NCI-H1417 treated with DMSO at 0.1 percent for 48 hours (cell line): ENCODE measurements at regions not wholly inside any gene's neighbourhood (a gene's known extent, or its start where the extent isn't known, plus 50 kb on each side); places are given as distances from the start of the nearest gene placed in this dataset.
"Not testable (repeated sequence)": the region's sequence is repeated elsewhere in the genome, so short reads cannot be mapped to it uniquely, and the experiment has no call there.

Experiments used
- DNase-seq: peaks from one replicate; lab custom pipeline; 2025; lab: John Stamatoyannopoulos, UW

DNA sequence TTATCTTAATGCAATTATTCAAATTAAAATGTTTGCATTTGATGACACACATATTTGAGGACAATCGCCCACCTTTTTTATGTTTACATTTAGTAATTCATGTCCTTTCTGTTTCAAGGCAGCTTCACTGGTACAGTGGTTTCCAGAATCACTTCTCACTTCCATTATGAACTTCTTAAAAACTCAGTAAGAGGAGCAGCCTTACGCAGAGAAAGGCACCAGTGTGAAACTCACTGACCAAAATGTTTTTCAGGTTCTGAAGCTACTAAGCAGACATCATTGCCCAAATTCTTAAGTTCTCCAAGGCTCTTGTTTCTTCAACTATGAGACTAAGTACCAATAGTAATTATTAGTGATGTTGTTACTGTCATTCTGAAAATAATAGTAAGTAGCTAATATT, 353.1 kb upstream of the CXADR start:
- no peak for DNase-seq

DNA sequence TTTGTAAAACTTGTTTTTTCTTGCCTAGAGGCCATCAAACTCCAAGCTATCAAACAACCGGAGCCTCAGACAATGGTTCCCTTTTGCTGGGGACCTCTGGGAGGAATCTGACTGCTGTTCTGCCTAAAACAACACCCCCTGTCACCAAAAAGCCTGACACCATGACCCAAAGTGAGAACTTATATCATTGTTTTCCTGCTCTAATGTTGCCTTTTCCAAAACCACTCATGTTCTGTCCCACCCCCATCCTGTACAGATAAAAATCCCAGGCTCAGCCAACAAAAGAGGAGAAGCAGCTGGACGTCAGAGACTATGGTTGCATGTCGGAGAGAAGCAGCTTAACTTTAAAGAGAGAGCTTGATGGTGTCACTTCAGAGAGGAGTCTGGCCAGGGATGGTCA, 327.2 kb upstream of the CXADR start:
- DNase-seq = no peak

DNA sequence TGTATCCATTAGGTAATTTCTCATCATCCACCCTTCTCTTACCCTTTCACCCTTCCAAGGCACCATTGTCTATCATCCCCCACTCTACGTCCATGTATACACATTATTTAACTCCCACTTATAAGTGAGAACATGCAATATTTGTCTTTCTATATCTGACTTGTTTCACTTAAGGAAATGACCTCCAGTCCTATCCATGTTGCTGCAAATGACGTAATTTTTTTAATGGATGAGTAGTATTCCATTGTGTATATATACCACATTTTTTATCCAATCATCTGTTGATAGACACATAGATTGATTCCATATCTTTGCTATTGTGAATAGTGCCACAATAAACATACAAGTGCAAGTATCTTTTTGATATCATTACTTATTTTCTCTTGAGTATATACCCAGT, 322.9 kb upstream of the CXADR start:
- DNase-seq = no peak

DNA sequence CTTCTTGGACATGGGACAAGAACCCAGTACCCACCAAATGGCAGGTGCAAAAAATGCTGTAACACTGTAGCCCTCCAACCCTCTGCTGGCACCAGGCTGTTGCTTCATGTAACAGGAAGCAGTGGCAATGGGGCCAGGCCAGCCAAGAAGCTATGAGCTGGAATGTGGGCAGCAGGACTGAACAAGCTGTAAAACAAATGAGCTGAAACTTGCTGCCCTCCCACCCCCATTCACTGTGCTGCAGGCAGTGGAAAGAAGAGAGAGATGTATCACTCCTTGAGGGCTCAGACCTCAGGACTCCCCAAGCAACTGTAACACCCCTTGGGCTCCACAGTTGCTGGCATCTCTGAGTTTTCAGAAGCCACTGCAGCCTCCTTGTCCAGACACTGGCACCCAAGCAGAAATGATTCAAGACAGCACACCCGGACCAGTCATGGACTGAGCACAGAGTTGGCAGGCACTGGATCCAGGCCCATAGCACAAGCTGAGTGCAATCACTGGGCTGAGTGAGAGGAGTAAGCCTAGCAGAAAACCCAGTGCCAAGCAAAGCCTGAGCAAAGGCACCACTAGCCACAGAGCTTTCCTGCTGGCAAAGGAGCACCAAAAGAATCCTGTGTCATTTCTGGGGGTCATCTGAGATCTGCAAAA, 321.4 kb upstream of the CXADR start:
- no peak for DNase-seq

DNA sequence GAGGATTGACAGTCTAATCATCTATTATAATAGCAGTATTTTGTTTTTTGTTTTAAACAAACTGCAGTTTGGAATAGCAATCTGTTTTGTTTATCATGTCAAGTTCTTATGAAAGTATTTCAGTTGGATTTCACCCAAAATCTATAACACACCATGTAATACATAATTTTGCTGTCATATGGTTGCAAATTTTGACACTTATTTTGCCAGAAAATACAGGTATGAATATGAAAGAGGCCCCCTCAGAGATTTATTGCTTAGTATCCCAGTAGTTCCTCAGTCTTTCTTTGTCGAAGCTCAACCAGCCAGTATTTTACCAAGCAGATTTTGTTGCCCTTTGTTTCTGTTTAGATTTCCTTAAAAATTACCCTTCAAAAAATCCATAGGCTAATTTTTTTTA, 317.5 kb upstream of the CXADR start:
- DNase-seq = no peak

DNA sequence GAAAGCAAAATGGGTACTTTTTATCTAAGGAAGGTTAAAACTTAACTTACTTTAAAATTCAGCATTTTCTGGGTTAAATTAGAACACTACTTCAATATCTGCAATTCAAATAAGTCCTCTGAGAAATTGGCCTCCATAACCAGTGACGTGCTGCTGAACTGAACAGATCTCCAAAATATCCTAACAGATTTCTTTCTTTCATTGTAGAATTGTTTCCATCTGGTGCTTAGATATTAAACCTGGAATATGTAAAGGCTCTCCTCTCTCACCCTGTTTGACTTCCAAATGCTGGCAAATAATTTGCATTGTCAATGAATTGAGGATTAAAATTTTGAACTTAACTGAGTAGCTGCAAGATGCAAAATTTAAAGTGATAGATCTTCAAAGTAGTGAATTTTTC, 316.9 kb upstream of the CXADR start:
- no peak for DNase-seq

DNA sequence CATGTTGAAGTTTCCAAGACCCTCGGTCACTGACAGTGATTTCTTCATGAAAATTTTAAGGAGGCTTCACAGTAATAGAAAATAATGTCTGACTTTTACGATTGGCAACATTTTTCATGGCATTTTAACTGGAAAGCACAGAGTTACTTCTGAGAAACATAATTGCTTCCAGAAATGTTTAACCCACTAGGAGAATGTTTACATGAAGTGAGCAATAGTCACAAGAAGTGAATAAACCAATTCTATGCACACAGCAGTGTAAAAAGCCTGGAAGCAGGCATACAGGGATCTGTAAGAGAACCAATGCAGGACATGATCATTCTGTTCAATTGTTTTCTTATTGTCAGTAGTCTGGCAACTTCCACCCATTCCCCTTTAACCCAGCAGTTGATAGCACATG, 316.2 kb upstream of the CXADR start:
- no peak for DNase-seq

DNA sequence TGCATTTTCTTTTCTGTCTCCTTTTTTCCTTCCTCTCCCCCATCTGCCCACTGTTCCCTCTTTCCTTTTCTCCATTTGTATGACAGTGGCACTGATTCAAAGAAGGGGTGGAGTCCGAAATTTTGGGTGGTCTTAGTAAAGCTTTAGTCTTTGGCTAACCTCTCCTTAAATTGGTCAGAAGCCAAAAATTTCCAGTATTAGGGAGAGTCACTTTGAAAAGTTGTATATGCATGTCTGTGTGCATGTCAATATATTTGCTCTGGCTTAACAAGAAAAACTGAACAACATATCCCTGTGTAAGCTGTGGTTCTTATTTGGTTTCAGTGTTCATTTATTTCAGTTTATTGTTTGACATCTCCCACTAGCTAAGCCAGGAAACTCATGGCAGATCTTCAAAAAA, 314.8 kb upstream of the CXADR start:
- DNase-seq = no peak

DNA sequence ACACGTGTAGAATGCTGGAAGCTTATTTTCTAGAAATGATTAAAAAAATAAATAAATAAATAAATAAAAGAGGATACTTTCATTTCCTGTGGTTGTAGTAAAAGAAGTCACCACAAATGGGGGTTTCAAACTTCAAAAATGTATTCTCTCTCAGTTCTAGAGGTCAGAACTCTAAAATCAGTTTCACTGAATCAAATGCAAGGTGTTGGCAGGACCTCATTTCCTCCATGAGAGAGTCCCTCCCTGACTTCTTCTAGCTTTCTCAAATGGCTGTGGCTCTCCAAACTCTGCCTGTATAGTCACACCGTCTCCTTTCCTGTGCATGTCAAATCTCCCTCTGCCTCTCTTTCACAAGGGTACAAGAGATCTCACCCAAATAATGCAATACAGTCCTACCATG, 312.6 kb upstream of the CXADR start:
- no peak for DNase-seq

DNA sequence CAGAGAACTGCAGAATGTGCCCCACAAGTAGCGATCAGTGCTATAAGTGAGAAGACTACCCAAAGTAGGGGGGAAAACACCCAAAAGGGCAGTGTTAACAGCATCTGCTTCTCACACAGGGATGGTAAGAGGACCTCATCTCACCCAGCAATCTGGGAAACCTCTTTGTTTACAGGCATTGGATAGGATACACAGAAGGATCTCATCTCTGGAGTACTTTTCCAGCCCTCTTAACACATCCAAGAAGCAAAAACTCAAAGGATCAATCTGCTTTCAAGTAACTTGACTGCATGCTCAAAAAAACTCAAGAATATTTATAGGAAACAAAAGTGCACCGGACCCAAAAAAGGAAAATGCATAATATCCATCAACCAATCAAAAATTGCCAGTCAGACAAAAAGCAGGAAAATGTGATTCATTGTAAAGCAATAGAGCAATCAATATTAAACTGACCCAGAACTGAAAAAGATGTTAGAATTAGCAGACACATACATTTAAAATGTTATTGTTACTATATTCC, 311.0 kb upstream of the CXADR start:
- DNase-seq = no peak

DNA sequence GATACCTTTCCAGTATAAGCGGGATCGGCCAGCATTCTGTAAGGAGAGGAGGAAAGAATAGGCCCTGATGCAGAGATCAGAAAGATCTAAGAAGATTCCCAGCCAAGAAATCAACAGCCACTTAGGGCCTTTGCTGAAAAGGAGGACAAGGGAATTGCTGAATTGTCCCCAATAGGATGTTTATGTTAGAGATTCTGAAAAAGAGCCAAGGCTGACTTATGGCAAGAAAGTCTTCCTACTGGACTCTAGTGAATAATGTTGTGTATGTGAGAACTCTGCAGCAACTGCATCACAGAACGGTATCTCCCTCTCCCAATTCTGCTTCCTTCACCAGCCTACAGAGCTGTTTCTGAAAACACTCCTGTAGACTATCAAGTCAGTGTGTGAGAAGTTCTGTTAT, 298.0 kb upstream of the CXADR start:
- no peak for DNase-seq

DNA sequence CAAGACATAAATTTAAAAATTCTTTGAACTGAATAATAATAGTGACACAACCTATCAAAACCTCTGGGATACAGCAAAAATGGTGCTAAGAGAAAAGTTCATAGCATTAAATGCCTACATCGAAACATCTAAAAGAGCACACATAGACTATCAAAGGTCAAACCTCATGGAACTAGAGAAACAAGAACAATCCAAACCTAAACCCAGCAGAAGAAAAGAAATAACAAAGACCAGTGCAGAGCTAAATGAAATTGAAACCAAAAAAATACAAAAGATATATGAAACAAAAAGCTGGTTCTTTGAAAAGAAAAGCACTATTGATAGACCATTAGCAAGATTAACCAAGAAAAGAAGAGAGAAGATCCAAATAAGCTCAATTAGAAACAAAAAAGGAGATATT, 293.8 kb upstream of the CXADR start:
- not testable (repeated sequence) for DNase-seq

DNA sequence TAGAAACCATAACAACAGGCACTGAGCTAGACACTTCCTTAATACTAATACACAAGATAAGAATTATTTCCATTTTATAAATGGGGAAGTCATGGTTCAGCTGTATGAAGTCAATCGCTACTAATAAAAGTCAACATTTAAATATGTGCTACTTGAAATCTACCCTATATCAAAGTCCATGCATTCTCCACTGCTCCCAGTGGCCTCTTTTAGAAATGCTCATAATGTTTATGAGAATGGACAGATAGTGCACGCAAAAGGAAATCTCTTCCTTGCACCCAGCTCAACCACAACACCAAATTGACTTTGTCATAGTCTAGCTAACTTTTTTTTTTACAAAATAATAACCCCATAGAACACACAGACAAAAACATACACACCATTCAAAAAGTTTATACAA, 281.7 kb upstream of the CXADR start:
- no peak for DNase-seq

DNA sequence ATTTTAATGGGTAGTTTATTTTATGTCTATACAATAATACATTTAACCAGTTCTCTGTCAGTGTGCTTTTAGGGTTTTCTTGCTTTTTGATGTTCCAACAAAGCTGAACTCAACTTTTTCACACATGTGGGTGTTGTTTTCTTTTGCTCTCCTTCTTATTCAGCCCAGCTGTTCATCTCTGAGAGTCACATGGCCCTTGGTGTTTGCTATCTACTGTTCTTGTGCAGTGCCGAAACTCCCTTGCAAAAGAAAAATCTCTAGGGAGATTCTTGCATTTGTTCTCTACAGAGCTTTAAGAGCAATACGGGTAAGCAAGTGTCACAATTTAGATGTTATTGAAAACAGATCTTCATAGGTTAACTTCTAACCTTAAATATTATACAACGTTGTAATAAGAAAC, 281.1 kb upstream of the CXADR start:
- DNase-seq = no peak

DNA sequence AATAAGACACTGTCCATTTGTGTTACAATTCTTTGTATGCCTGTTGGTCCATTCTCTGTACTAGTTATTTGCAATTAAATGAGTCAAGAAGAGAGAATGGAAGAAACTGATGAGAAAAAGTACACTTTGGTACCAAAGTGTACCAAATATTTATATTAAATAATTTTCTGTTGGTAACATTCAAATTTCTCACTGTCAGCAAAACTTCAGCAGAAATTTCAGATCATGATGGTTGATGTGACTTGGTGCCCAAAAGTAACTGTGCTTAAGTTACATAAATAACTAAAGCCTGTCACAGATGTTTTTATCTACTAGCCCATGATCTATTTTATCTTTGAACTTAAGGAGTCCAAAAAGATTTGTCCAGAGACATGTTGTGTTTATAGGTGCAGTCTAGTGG, 274.4 kb upstream of the CXADR start:
- no peak for DNase-seq

DNA sequence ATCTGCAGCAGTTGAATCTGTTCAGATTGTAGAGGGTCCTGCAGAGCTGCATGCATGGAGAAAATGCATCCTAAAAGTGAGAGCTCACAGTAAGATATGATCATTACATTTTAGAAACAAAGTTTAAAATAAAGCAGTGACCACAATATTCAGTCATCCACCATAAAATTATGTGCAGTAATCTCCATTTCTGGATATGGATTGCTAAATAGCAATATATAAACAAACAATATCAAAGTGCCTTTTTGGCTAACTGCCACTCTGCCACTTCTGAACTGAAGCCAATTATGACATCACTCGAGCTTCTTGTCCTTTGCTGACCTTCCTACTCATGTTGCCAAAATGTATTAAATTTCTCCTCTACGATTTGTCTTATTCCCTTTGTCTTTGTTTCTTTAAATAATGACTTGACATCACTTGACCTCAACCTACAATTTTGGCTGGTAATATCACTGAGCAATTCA, 262.0 kb upstream of the CXADR start:
- DNase-seq = peak; percentile 77

DNA sequence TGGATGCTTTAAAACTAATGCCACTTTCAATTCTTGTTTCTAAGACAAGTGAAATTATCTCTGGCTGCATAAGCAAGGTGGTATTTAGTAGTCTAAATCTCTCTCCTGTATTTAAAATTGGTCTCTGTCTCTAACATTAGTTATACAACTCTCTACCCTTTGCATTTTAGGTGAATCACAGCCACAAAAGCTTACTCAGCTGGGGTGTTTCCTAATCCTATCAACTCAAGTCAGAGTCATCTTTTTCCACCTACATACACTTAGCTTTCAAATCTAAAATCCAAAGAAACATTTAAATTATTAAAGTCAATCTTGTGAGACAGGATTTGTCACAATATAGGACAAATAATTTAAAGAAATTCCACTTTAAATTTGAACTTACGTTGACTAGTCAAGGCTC, 255.1 kb upstream of the CXADR start:
- no peak for DNase-seq

DNA sequence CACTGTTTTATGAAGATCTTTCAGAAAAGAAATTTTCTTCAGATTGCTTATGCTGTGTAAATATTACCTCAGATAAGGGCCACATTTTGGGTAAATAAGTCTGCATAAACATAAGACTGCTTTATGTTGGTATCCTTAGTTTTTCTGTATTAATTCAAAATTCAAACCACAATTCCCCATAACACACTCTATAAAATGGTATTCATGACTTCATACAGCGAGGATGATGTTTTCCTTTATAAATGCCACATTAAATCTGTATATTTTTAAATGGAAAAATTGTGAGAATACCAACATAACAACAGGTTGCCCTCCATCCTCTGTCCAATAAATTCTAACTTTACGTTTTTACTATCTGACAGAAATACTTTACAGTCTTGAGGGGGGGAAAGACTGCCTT, 248.7 kb upstream of the CXADR start:
- DNase-seq = no peak

DNA sequence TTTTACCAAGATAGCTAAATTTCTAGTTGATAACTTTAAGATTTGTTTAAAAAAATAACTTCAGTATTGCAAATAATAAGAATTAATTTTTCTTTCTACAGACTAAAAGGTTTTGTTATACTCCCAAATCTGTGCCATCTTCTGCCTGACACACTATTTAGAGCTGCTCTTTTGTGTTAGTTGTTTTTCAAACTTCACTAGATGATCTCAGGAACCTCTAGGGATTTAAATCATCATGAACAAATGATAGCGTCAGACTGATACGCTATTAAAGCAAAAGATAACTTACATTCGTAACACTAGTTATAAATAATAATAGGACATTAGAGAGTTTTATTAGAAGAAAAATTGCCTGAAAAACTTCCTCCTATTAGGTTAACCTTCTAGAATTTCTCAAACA, 243.1 kb upstream of the CXADR start:
- no peak for DNase-seq

DNA sequence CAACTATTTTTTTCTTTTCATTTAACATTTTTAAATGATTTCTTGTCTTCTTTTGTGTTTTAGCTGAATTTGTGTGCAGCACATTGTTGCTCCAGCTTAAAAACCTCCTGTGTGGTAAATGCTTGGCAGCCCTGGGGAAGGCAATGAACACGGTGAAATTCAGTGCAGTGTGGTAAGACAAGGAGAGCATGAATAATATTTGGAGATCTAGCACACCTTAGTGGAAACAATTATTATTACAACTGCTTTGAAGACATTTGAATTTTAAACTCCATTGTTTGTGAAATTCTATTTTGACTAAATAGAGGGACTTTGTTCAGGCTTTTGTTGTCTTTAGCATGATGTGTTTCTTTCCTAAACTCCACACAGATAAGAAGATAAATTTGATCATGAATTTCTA, 242.6 kb upstream of the CXADR start:
- peak; percentile 66 for DNase-seq

DNA sequence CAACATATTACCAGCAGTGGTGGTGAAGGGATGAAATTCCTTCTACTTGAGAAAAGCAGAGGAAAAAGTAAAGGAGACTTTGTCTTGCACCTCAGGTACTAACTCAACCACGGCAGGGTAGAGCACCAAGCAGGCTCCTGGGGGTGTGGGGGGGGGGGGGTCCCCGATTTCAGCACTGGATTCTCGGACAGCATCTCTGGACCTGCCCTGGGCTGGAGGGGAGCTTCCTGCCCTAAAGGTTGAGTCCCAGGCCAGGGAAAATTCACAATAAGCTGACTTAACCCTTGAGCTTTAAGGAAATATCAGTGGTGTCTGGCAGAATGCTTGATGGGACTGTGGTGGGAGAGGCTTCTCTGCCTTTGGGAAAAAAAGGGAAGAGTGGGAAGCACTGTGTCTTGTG, 233.2 kb upstream of the CXADR start:
- DNase-seq = no peak

DNA sequence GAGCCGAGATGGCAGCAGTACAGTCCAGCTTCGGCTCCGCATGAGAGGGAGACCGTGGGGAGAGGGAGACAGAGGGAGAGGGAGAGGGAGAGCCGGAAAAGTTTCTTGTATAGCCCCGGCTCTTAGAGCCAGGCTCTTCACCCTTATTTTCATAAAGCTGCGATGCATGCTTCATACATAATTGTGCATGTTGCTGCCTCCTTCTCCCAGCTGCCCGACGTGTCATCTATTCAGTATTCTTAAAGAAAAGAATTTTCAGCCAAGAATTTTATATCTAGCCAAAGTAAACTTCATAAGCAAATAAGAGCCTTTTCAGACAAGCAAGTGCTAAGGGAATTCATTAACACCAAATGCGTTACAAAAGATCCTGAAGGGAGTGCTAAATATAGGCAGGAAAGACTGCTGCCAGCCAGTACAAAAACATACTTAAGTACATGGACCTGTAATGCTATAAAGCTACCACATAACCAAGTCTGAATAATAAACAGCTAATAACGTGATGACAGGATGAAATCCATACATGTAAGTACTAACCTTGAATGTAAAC, 219.8 kb upstream of the CXADR start:
- not testable (repeated sequence) for DNase-seq

DNA sequence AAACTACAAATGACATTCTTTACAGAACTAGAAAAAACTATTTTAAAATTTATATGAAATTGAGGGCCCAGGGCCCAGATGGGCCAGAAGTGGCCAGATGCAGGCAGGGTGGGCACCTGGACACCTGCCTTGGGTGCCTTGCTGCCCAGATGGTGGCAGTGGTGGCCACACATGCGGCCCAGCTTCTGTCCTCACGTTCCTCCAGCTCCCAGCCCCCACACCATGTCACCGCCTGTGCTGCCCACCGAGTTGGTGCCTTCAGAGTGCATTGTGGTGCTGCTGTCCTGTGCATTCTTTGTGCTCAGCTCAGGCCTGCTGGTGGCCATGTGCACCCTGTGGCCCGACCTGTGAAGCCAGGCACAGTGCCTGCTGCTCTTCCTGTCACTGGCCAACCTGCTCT, 216.8 kb upstream of the CXADR start:
- no peak for DNase-seq

DNA sequence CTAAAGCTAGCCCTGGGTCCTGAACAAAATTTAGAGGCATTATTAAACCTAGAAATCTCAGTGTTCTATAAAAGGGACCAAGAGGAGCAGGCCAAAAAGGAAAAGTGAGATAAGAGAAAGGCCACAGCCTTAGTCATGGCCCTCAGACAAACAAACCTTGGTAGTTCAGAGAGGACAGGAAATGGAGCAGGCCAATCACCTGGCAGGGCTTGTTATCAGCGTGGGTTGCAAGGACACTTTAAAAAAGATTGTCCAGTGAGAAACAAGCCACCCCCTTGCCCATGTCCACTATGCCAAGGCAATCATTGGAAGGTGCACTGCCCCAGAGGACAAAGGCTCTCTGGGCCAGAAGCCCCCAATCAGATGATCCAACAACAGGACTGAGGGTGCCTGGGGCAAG, 213.3 kb upstream of the CXADR start:
- not testable (repeated sequence) for DNase-seq
